ENCODE measurements at regions not wholly inside any gene's neighbourhood (a gene's known extent, or its start where the extent isn't known, plus 50 kb on each side); places are given as distances from the start of the nearest gene placed in this dataset.
A peak's percentile ranks its signal among the peaks of the same experiment; 100 is the strongest.
"Not testable (repeated sequence)": the region's sequence is repeated elsewhere in the genome, so short reads cannot be mapped to it uniquely, and the experiment has no call there.

DNA sequence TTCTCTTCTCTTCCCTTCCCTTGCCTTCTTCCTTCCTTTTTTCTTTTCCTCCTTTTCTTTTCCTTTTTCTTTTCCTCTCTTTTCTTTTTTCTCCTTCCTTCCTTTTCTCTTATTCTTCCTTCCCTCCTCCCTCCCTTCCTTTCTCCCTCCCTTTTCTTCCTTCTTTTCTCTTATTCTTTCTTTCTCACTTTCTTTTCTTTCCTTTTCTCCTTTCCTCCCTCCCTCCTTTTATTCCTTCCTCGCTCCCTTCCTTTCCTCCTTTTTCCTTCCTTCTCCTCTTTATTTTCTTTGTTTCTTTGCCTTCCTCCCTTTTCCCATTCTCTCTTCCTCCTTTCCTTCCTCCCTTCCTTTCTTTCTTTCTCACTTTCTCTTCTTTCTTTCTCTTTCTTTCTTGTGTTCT lies 146.1 kb downstream of the ZNF92 start:
- not testable (repeated sequence) for DNase-seq

DNA sequence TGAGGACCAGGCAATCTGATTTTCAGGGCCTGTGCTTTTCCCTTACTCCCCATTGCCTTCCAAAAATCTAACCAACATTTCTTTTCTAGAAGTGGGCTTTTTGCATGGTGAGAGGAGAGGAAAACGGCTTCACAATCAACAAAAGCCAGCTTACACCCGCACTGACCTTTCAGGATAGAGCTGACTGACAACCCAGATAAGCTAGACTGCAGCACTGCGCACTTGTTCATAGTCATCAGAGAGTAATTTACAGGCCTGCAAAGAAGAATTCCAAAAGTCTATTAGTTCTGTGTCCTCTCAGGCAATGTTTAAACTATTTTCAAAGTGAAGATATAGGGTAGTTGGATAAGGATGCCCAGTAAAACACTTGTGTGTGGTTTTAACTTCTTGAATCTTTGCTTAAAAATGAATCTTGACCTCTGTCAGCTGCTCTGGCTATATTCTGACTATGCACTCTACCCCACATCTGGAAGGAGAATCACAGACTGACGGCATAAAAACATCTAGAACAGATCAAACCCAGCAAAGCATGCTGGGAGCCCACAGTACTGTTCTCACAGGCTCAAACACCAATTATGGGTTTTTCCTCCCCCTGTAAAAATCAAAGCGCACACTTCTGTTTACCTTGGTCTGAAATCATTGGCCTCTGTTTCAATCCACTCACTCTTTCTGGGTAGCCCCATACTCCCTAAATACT lies 172.0 kb downstream of the ZNF92 start:
- DNase-seq: not testable (repeated sequence)

DNA sequence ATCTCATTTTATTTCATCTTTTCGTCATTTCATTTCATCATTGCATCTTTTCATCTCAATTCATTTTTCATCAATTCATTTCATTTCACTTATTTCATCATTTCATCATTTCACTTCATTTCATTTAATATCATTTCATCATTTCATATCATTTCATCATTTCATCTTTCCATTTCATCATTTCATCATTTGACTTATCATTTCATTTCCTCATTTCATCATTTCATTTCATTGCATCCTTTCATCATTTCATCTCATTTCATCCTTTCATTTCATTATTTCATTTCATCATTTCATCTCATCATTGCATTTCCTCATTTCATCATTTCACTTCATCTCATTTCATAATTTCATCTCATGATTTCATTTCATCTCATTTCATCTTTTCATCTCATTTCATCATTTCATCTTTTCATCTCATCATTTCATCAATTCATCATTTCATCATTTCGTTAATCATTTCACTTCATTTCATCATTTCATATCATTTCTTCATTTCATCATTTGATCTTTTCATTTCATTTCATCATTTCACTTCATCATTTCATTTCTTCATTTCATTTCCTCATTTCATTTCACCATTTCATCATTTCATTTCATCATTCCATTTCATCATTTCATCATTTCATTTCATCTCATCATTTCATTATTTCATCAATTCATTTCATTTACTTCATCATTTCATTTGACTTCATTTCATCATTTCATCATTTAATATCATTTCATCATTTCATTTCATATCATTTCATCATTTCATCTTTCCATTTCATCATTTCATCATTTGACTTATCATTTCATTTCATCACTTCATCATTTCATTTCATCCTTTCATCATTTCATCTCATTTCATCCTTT lies 176.2 kb downstream of the ZNF92 start:
- DNase-seq: not testable (repeated sequence)

DNA sequence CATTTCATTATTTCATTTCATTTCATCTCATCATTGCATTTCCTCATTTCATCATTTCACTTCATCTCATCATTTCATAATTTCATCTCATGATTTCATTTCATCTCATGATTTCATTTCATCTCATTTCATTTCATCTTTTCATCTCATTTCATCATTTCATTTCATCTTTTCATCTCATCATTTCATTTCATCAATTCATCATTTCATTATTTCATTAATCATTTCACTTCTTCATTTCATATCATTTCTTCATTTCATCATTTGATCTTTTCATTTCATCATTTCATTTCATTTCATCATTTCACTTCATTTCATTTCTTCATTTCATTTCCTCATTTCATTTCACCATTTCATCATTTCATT lies 176.8 kb downstream of the ZNF92 start:
- not testable (repeated sequence) for DNase-seq

DNA sequence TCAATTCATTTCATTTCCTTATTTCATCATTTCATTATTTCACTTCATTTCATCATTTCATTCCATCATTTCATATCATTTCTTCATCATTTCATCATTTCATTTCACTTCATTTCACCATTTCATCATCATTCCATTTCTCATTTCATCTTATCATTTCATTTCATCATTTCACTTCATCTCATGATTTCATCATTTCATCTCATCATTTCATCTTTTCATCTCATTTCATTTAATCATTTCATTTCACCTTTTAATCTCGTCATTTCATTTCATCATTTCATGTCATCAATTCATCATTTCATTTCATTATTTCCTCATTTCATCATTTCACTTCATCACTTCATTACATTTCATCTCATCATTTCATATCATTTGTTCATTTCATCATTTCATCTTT lies 177.4 kb downstream of the ZNF92 start:
- not testable (repeated sequence) for DNase-seq

DNA sequence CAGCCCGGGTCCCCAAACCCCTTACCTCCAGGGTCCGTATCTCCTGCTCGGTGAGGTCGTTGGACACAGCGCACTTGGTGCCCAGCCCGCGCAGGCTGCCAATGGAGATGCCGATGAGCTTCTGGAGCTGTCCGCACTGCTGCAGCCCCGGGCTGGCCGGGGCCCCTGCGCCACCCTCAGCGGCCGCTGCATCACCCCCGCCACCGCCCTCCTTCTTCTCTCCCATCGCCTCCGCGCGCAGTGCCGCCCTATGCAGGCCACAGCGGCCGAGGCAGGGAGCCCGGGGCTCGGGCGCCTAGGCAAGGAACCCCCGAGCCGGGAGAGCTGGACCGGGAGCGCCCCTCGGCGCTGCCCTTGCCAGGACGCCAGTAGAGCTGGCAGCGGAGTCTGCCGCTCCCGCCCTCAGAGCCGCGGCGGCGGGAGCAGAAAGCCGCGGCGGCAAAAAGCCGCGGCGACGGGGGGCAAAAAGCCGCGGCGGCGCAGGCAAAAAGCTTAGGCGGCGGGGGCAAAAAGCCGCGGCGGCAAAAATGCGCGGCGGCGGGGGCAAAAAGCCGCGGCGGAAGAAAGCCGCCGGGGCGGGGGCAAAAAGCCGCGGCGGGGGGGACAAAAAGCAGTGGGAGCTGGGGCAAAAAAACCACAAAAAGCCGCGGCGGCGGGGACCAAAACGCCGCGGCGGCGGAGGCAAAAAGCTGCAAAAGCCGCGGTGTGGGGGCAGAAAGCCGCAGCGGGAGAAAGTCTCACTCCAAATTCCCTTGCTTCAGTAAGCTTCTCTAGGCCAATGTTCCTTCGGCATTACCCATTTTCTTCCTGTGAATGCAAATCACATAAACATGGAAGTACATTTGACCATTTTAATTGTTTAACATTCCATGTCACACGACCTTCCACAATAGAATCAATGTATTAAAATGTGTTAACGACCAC lies 181.2 kb downstream of the ZNF92 start:
- DNase-seq: not testable (repeated sequence)

DNA sequence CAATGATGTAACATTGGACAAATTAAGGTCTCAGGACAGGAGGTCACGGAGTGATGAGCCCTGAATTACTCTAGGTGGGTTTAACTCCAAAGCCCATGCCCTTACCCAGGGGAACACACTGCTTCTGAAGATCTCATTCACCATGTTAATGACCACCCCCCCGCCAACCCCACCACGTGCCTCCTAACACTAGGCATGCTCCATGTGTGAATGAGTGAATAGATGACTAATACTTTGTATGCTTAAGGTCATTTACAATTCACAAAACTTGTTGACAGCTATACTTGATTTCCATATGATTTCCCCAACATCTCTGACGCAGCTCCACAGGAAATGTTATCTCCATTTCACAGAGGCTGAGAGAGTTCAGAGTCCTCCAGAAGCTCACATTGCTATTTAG lies 184.9 kb downstream of the ZNF92 start:
- DNase-seq: peak; percentile 3

DNA sequence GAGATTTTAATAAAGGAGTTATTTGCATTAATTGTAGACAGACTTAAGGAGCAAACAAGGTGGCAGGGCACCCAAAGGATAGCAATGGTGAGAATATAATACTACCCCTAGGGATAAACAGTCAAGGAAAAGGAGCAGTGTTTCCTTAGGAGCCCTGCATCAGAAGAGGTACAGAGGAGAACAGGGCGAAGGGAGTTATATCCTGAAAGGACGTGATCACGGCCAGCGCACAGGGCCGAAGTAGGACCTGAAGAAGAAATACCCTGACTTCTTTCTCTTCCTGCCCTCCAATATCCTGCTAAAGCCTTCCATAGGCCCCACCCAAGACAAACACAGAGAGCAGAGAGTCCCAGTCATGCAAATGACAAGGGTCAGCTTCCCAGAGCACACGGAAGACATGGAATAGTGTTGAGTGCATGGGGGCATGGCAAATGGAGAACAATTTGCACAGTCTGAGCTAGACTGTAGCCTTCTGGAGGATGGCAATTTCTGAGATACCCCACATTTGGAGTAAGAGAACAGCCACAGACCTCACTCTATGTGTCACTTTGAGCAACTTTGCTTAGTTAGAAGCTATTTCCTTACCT lies 188.2 kb downstream of the ZNF92 start:
- DNase-seq: not testable (repeated sequence)

DNA sequence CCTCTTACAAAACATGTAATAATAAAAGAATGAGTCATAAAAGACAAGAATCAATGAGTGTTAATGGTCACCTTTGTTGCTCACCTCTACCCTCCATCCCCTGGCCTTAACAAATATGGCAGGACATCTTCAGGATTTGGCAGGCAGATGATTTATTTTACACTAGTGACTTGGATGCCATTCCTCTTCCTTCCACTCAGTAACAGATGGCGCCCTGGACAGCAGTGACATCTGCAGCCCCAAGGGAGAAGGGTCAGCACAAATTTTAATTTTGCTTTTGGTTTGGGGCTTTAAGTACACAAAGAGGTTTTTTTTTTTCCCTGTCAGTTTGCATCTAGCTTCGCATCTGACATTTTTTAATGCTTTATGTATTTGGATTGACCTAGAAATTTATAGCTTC lies 188.9 kb downstream of the ZNF92 start:
- not testable (repeated sequence) for DNase-seq

DNA sequence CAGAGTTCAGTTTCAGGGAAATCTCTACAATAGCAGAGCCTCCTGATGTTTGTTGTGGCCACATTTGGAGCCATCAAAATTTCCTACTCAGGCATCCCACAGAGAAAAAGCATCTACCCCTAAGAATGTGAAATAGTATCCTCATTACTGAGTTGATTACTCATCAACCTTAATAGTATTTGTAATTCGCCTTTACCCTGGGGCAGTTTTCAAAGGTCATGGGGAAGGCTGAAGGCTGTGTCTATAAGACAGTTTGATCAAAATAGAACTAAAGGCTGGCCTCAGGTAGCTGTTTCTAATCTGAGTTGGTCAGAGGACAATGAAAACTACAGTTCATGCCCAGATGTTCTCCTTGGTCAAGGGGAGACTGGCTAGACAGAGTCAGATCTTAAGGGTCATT lies 189.7 kb downstream of the ZNF92 start:
- not testable (repeated sequence) for DNase-seq

DNA sequence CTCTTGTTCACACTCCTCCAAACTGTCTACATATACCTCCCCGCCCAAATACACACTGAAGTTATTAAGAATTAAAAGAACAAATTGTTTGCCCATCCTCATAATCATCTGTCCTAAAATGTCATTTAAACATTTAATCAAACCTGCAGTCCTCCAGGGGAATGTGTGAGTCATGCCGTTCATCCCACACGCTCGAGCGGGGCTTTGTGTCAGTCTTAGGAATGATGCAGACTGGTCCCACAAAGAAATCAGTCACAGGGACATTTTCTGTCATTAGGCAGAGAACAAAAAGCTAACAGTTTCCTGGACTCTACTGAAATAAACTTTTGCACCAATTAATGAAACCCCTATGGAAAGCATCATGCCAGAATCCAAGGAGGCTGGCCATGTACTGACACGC lies 194.6 kb downstream of the ZNF92 start:
- not testable (repeated sequence) for DNase-seq

DNA sequence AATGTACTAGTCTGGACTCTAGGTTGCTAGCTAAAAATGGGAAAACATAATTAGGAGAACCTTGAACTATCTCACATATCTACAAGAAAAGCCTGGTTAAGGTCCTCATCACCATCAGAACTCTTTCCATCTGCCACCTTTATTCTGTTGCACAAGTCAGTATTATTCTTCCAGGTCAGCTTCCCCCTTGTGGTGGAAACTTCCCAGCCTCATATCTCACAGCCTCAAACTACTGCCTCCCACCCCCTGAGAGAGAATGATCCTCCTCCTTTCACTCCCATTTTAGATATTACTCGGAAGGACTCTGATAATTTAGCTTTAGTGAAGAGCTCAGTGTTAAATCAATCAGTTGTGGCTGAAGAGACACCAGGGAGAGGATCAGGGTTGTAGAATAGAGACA lies 197.3 kb downstream of the ZNF92 start:
- not testable (repeated sequence) for DNase-seq

DNA sequence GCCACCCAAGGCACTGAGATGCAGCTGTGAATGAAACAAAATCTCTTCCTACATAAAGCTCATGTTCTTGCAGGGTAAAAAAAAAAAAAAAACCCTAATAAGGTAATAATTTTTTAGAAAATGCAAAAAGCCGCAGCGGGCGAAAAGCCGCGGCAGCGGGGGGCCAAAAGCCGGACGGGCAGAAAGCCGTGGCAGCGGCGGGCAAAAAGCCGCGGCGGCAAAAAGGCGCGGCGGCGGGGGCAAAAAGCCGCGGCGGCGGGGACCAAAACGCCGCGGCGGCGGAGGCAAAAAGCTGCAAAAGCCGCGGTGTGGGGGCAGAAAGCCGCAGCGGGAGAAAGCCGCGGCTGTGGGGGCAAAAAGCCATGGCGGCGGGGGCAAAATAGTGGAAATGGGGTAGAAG lies 198.9 kb downstream of the ZNF92 start:
- DNase-seq: not testable (repeated sequence)

DNA sequence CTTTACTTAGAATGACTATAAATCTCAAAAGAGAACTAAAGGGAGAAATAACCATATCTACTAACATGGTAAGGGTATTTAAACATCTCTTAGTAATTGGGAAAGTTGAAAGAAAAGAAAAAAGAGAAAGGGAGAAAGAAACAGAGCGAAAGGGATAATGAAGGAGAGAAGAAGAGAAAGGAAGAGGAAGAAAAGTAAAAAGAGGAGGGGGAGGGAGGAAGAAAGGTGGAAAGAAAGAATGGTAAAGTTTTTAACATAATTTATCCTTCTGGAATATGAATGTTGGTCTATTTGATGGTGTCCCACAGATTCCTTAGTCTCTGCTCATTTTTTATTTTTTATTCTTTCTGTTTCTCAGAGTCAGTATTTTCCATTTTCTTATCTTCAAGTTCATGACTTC lies 202.7 kb downstream of the ZNF92 start:
- DNase-seq: not testable (repeated sequence)

DNA sequence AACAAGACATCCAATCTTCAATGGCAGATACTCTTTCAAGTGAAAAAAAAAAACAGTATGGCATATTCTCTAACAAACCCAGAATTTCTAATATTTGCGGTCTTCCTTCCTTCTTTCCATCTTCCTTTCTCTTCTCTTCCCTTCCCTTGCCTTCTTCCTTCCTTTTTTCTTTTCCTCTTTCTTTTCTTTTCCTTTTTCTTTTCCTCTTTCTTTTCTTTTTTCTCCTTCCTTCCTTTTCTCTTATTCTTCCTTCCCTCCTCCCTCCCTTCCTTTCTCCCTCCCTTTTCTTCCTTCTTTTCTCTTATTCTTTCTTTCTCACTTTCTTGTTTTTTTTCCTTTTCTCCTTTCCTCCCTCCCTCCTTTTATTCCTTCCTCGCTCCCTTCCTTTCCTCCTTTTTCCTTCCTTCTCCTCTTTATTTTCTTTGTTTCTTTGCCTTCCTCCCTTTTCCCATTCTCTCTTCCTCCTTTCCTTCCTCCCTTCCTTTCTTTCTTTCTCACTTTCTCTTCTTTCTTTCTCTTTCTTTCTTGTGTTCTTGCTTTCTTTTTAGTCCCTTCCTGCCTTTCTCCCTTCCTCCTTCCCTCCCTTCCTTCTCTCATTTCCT lies 209.0 kb downstream of the ZNF92 start:
- not testable (repeated sequence) for DNase-seq

DNA sequence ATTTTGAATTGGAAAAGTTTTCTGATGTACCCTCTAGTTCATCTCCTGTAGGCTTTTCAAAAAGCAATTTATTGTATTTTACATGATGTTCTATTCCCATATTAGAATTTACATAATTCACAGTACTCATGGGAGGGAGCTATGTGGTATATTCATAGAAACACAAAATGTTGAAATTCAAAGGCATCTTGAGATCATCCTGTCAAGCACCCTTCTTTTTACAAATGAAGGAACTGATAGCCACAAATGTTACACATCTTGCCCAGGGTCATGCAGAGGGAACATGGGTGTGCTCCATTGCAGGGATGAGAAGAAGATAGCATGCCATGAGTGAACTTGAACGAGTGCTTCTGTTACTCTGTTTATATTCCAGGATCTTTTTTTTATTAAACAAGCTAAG lies 228.8 kb downstream of the ZNF92 start:
- DNase-seq: not testable (repeated sequence)

DNA sequence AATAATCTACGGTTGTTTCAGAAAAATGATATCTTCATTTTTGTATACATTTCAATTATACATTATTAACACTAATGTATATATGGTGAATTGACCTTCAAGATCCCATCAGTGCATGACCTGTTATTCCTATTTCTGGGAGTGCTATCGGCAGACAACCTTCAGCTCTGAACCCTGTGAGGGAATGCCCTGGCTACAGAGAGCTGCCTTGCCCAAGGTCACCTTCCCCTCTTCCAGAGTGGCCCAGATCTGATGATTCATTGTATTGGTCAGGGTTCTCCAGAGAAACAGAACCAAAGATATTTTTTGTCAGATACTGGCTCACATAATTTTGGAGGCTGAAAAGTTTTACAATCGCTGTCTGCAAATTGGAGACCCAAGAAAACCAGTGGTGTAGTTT lies 235.5 kb downstream of the ZNF92 start:
- DNase-seq: no peak

DNA sequence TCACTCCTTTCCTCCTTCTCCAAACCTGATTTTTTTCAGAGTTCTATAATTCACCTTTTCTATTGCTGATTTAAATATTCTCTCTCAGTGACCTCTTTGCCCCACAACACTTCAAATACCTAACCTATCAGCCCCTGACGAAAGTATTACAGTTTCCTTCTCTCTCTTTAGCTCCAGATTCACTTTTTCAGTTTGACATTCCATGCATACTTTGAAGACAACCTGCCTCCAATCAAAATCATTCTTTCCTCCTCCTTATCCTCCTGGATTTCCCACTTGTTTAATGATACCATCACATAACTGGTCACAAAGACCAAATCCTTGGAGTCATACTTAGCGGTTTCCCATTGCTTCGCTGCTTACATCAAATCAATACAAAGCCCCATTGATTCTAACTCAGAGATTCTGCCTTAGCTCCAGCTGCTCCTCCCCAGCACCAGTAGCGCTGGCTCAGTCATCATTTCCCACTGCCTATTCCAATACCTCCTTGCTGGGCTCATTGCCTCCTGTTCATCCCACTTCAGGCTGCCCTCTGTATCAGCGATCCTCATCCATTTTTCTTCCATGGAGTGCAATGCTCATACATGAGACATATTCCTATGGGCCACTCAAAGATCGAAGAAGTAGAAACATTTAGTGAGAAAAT lies 240.1 kb downstream of the ZNF92 start:
- DNase-seq: not testable (repeated sequence)

DNA sequence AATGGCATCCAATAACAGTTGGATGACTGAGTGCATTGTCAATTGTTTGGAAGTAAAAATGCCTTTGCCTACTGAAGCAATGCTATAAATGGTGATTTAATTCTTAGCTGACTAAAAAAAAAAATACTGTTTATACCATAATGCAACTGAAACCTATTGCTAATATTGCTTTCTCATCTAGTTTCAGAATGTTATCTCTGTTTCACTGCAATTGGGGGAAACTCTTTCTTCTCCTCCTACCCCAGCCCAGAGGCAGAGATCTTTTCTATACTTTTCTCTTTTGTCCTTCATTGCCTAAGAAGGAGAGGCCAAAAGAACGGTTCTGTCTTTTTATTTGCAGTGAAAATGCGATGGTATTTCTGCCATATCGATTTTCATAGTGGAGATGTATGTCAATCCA lies 242.5 kb downstream of the ZNF92 start:
- DNase-seq: not testable (repeated sequence)

DNA sequence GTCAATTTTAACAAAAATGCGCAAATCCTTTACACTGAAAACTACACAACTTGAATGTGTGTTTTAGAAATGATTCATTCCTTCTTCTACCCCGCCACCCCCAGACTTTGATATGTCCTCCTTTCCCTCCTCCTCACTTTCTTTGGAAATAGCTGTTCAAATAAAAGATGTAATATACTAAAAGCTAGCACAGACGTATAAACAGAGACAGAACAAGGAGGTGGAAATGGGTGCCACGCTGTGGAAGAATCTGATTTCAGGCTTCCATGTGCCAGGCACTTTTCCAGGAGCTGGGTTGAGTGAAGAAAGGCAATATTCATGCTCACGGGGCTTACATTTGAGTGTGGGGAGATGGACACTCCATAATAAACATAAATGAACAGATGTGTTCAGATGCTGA lies 246.6 kb downstream of the ZNF92 start:
- DNase-seq: not testable (repeated sequence)

DNA sequence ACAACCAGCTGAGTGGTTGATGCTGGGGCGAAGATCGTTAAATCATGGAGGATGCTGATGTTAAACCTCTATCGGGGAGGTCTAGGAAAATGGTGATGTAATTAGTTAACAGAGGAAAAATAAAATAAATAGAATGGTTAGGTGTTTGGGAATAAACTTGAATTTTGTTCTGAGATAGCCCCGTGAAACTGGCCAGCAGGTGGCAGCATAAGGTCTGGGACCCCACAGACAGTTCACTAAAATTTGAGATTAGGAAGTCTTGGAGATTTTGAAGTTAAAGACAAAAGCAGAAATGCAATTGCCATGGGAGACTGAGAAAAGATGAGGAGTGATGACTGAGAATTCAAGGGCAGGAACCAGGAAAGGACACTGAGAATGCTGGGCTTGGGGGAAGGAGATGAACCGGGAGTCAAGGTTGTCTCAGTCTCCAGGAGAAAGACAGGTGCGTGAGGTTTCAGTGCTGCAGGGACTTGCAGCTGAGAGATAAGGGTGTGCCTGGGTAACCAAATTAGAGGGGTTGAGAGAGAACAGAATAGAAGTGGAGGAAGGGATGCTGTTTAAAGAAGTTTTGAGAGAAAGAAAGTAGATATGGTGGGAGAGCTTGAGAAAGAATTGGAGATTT lies 248.0 kb downstream of the ZNF92 start:
- DNase-seq: peak; percentile 22
